Kidney tubule cell (primary cell): ENCODE measurements at regions not wholly inside any gene's neighbourhood (a gene's known extent, or its start where the extent isn't known, plus 50 kb on each side); places are given as distances from the start of the nearest gene placed in this dataset.

Source experiments
- DNase-seq: peaks from one replicate; pipeline ENCODE4 v3.0.0-alpha.2; 2018; ENCODE audit warnings: low spot score

GRCh38 chr5:158368686-158369085 is 509.7 kb upstream of the CLINT1 start:
- no peak for DNase-seq

GRCh38 chr5:158364367-158364766 is 505.4 kb upstream of the CLINT1 start:
- DNase-seq, result no peak

- no peak for DNase-seq
Measured at GRCh38 chr5:158354958-158355357, 496.0 kb upstream of the CLINT1 start.

GRCh38 chr5:158351485-158352125 is 492.7 kb upstream of the CLINT1 start:
- no peak for DNase-seq

- no peak for DNase-seq
Measured at GRCh38 chr5:158349987-158350386, 491.0 kb upstream of the CLINT1 start.

- DNase-seq, result no peak
Measured at GRCh38 chr5:158344376-158344775, 485.4 kb upstream of the CLINT1 start.

GRCh38 chr5:158340608-158341007 is 481.7 kb upstream of the CLINT1 start:
- no peak for DNase-seq

GRCh38 chr5:158326256-158326655 is 467.3 kb upstream of the CLINT1 start:
- DNase-seq, result no peak

- DNase-seq, result no peak
Measured at GRCh38 chr5:158324236-158324635, 465.3 kb upstream of the CLINT1 start.

GRCh38 chr5:158322620-158323019 is 463.7 kb upstream of the CLINT1 start:
- no peak for DNase-seq

GRCh38 chr5:158320934-158321333 is 462.0 kb upstream of the CLINT1 start:
- no peak for DNase-seq

- DNase-seq, result no peak
Measured at GRCh38 chr5:158320178-158320674, 461.3 kb upstream of the CLINT1 start.

- DNase-seq, result no peak
Measured at GRCh38 chr5:158317507-158317906, 458.6 kb upstream of the CLINT1 start.

GRCh38 chr5:158313733-158314464 is 455.0 kb upstream of the CLINT1 start:
- no peak for DNase-seq

- DNase-seq, result no peak
Measured at GRCh38 chr5:158313027-158313732, 454.2 kb upstream of the CLINT1 start.

- no peak for DNase-seq
Measured at GRCh38 chr5:158309088-158309807, 450.3 kb upstream of the CLINT1 start.

GRCh38 chr5:158308429-158309025 is 449.6 kb upstream of the CLINT1 start:
- no peak for DNase-seq

- no peak for DNase-seq
Measured at GRCh38 chr5:158305861-158306260, 446.9 kb upstream of the CLINT1 start.

- no peak for DNase-seq
Measured at GRCh38 chr5:158304607-158305006, 445.7 kb upstream of the CLINT1 start.

- no peak for DNase-seq
Measured at GRCh38 chr5:158303883-158304282, 444.9 kb upstream of the CLINT1 start.

- no peak for DNase-seq
Measured at GRCh38 chr5:158303275-158303674, 444.3 kb upstream of the CLINT1 start.

- no peak for DNase-seq
Measured at GRCh38 chr5:158302029-158302428, 443.1 kb upstream of the CLINT1 start.
